ENCODE measurements at regions not wholly inside any gene's neighbourhood (a gene's known extent, or its start where the extent isn't known, plus 50 kb on each side); places are given as distances from the start of the nearest gene placed in this dataset.

- Histone ChIP-seq H3K27me3 (replicated peaks; ENCODE audit: insufficient read depth) (no peaks in the 10 kb centered on the region), H3K9me3 (ENCODE audit: low read depth) (no peaks in the 10 kb centered on the region), H3K27ac (no peak overlapping the region), H3K79me2 (ENCODE audit: insufficient read depth) (no peaks in the 10 kb centered on the region), H3K4me1 (ENCODE audit: insufficient read depth) (no peaks in the 10 kb centered on the region), H3K36me3 (ENCODE audit: low read depth) (no peaks in the 10 kb centered on the region), H3F3A (ENCODE audit: insufficient read depth) (no peaks in the 10 kb centered on the region), H3K4me3 (no peak overlapping the region), H3K9ac (no peak overlapping the region), H2AFZ (no peak overlapping the region), H4K20me1 (ENCODE audit: insufficient read depth) (no peaks in the 10 kb centered on the region), H3K9me2 (ENCODE audit: insufficient read depth) (no peaks in the 10 kb centered on the region), H3K4me2 (ENCODE audit: unreplicated experiment) (no peak overlapping the region)
- no peak for TF ChIP-seq EZH2 (IDR thresholded peaks at IDR 0.05; ENCODE audit: insufficient read depth, poor library complexity, severe bottlenecking)
- no peak for TF ChIP-seq EZH2phosphoT487 (IDR thresholded peaks at IDR 0.05; ENCODE audit: insufficient read depth, low read depth)
- WGBS, 2 experiments (ENCODE audit: low coverage in 1 of 2, low lambda C conversion rate in 2 of 2, missing lambda C conversion rate in 2 of 2) = 24 to 30% methylated on average over 12 to 14 of the region's 14 CpGs
- in situ Hi-C loops (cut with MboI) = no loop called here
- DNase-seq = no peak
Observed at GRCh38 chr18:64983497-64984238, 767.1 kb upstream of the CDH7 start.

GRCh38 chr18:64982414-64983055, 768.3 kb upstream of the CDH7 start:
- Histone ChIP-seq H3K27me3 (replicated peaks; ENCODE audit: insufficient read depth) (no peaks in the 10 kb centered on the region), H3K9me3 (ENCODE audit: low read depth) (no peaks in the 10 kb centered on the region), H3K4me2 (ENCODE audit: unreplicated experiment) (no peak overlapping the region), H4K20me1 (ENCODE audit: insufficient read depth) (no peaks in the 10 kb centered on the region), H3K79me2 (ENCODE audit: insufficient read depth) (no peaks in the 10 kb centered on the region), H3K4me3 (no peak overlapping the region), H3K27ac (no peak overlapping the region), H2AFZ (no peak overlapping the region), H3K4me1 (ENCODE audit: insufficient read depth) (no peaks in the 10 kb centered on the region), H3K9me2 (ENCODE audit: insufficient read depth) (no peaks in the 10 kb centered on the region), H3F3A (ENCODE audit: insufficient read depth) (no peaks in the 10 kb centered on the region), H3K36me3 (ENCODE audit: low read depth) (no peaks in the 10 kb centered on the region), H3K9ac (no peak overlapping the region)
- in situ Hi-C loops (cut with MboI) = no loop called here
- TF ChIP-seq EZH2 (IDR thresholded peaks at IDR 0.05; ENCODE audit: insufficient read depth, poor library complexity, severe bottlenecking) (no peak), EZH2phosphoT487 (IDR thresholded peaks at IDR 0.05; ENCODE audit: insufficient read depth, low read depth) (no peak)
- no peak for DNase-seq
- 15% methylated on average over 2 of the region's 2 CpGs for WGBS, 2 experiments (ENCODE audit: low coverage in 1 of 2, low lambda C conversion rate in 2 of 2, missing lambda C conversion rate in 2 of 2)

- WGBS, 2 experiments (ENCODE audit: low coverage in 1 of 2, low lambda C conversion rate in 2 of 2, missing lambda C conversion rate in 2 of 2) = 11 to 18% methylated on average over 2 of the region's 2 CpGs
- Histone ChIP-seq H3K4me2 (ENCODE audit: unreplicated experiment) (no peak overlapping the region), H3K9me2 (ENCODE audit: insufficient read depth) (no peaks in the 10 kb centered on the region), H3K4me3 (no peak overlapping the region), H3K9ac (no peak overlapping the region), H3K36me3 (ENCODE audit: low read depth) (no peaks in the 10 kb centered on the region), H3K27me3 (replicated peaks; ENCODE audit: insufficient read depth) (no peaks in the 10 kb centered on the region), H2AFZ (no peak overlapping the region), H3K79me2 (ENCODE audit: insufficient read depth) (no peaks in the 10 kb centered on the region), H3K4me1 (ENCODE audit: insufficient read depth) (no peaks in the 10 kb centered on the region), H3K27ac (no peak overlapping the region), H3F3A (ENCODE audit: insufficient read depth) (no peaks in the 10 kb centered on the region), H3K9me3 (ENCODE audit: low read depth) (no peaks in the 10 kb centered on the region), H4K20me1 (ENCODE audit: insufficient read depth) (no peaks in the 10 kb centered on the region)
- in situ Hi-C loops (cut with MboI) = no loop called here
- TF ChIP-seq EZH2phosphoT487 (IDR thresholded peaks at IDR 0.05; ENCODE audit: insufficient read depth, low read depth) (no peak), EZH2 (IDR thresholded peaks at IDR 0.05; ENCODE audit: insufficient read depth, poor library complexity, severe bottlenecking) (no peak)
- DNase-seq = no peak
Observed at GRCh38 chr18:64981915-64982314, 768.9 kb upstream of the CDH7 start.

DNA sequence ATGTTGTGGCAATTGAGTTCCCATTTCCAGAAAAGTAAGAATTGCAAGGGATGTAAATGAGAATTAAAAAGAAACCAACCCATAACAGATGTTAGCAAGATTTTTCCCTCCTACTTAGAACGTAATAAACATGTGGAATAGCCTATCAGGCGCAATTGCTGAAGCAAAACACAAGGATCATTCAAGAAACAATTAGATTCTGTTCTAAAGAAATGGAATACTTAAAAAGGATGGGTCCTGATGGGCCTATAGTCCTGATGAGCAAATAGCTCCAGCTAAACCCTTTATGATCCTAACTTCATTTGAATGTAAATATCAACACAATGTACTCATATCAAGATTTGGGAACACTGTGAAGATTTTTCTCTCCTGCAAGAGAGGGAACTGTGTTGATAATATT, 771.0 kb upstream of the CDH7 start:
- H3K79me2 ChIP-seq (ENCODE audit: insufficient read depth) = no peaks in the 10 kb centered on the region
- no peak overlapping the region for H3K4me3 ChIP-seq
- H3K9me2 ChIP-seq (ENCODE audit: insufficient read depth) = no peaks in the 10 kb centered on the region
- H3K27ac ChIP-seq = no peak overlapping the region
- H4K20me1 ChIP-seq (ENCODE audit: insufficient read depth) = no peaks in the 10 kb centered on the region
- H3K9me3 ChIP-seq (ENCODE audit: low read depth) = no peaks in the 10 kb centered on the region
- no peak overlapping the region for H2AFZ ChIP-seq
- 3 to 5% methylated on average over 2 of the region's 2 CpGs for WGBS, 2 experiments (ENCODE audit: low coverage in 1 of 2, low lambda C conversion rate in 2 of 2, missing lambda C conversion rate in 2 of 2)
- H3K9ac ChIP-seq = no peak overlapping the region
- H3K4me2 ChIP-seq (ENCODE audit: unreplicated experiment) = no peak overlapping the region
- no peak for DNase-seq
- TF ChIP-seq EZH2phosphoT487 (IDR thresholded peaks at IDR 0.05; ENCODE audit: insufficient read depth, low read depth) = no peak
- no peak for TF ChIP-seq EZH2 (IDR thresholded peaks at IDR 0.05; ENCODE audit: insufficient read depth, poor library complexity, severe bottlenecking)
- no peaks in the 10 kb centered on the region for H3K4me1 ChIP-seq (ENCODE audit: insufficient read depth)
- H3K36me3 ChIP-seq (ENCODE audit: low read depth) = no peaks in the 10 kb centered on the region
- H3F3A ChIP-seq (ENCODE audit: insufficient read depth) = no peaks in the 10 kb centered on the region
- in situ Hi-C loops (cut with MboI) = no loop called here
- no peaks in the 10 kb centered on the region for H3K27me3 ChIP-seq (replicated peaks; ENCODE audit: insufficient read depth)

Data from GM23248 (cell line).